HG02884 (cell line): ENCODE measurements at regions not wholly inside any gene's neighbourhood (a gene's known extent, or its start where the extent isn't known, plus 50 kb on each side); places are given as distances from the start of the nearest gene placed in this dataset.

ENCODE experiments used
- ATAC-seq: cut with Tn5 transposase; IDR thresholded peaks from one replicate; pipeline ENCODE4 v1.9.1; 2021; ENCODE audit warnings: mild to moderate bottlenecking, moderate library complexity; ENCODE audit not compliant: unreplicated experiment

- no peak for ATAC-seq
These were observed 147.4 kb upstream of the FTMT start for GRCh38 chr5:121704291-121704690.

GRCh38 chr5:121706686-121707085 is 145.0 kb upstream of the FTMT start:
- no peak for ATAC-seq

GRCh38 chr5:121707178-121707577 is 144.5 kb upstream of the FTMT start:
- ATAC-seq, result no peak

GRCh38 chr5:121711416-121711815 is 140.3 kb upstream of the FTMT start:
- no peak for ATAC-seq

- no peak for ATAC-seq
These were observed 132.4 kb upstream of the FTMT start for GRCh38 chr5:121719255-121719654.

- no peak for ATAC-seq
These were observed 126.2 kb upstream of the FTMT start for GRCh38 chr5:121725450-121725849.

- ATAC-seq, result no peak
These were observed 124.7 kb upstream of the FTMT start for GRCh38 chr5:121726991-121727390.

- ATAC-seq, result no peak
These were observed 120.3 kb upstream of the FTMT start for GRCh38 chr5:121731377-121731776.

- no peak for ATAC-seq
These were observed 116.1 kb upstream of the FTMT start for GRCh38 chr5:121735618-121736017.

GRCh38 chr5:121737120-121737519 is 114.6 kb upstream of the FTMT start:
- ATAC-seq, result no peak

- no peak for ATAC-seq
These were observed 110.5 kb upstream of the FTMT start for GRCh38 chr5:121741156-121741555.

GRCh38 chr5:121744577-121744976 is 107.1 kb upstream of the FTMT start:
- no peak for ATAC-seq

GRCh38 chr5:121745407-121745806 is 106.3 kb upstream of the FTMT start:
- no peak for ATAC-seq

- no peak for ATAC-seq
These were observed 104.9 kb upstream of the FTMT start for GRCh38 chr5:121746763-121747162.

GRCh38 chr5:121748686-121749085 is 103.0 kb upstream of the FTMT start:
- ATAC-seq, result no peak

GRCh38 chr5:121752149-121752548 is 99.5 kb upstream of the FTMT start:
- no peak for ATAC-seq

- no peak for ATAC-seq
These were observed 96.4 kb upstream of the FTMT start for GRCh38 chr5:121755266-121755665.

- no peak for ATAC-seq
These were observed 93.9 kb upstream of the FTMT start for GRCh38 chr5:121757753-121758152.

GRCh38 chr5:121758615-121759014 is 93.1 kb upstream of the FTMT start:
- ATAC-seq, result no peak

- ATAC-seq, result no peak
These were observed 89.3 kb upstream of the FTMT start for GRCh38 chr5:121762426-121762825.

- ATAC-seq, result no peak
These were observed 88.0 kb upstream of the FTMT start for GRCh38 chr5:121763665-121764064.

- ATAC-seq, result no peak
These were observed 71.3 kb upstream of the FTMT start for GRCh38 chr5:121780406-121780805.

GRCh38 chr5:121783700-121784099 is 68.0 kb upstream of the FTMT start:
- ATAC-seq, result no peak

GRCh38 chr5:121793791-121794190 is 57.9 kb upstream of the FTMT start:
- ATAC-seq, result no peak
